Stimulated activated naive B cell treated with anti-CD40 and anti-IgM and Interleukin-4, amounts not matched to agents 10 μg/mL and 1 μg/mL and 100 μg/mL, for 72 hours (primary cell): ENCODE measurements at regions not wholly inside any gene's neighbourhood (a gene's known extent, or its start where the extent isn't known, plus 50 kb on each side); places are given as distances from the start of the nearest gene placed in this dataset.
A peak's percentile ranks its signal among the peaks of the same experiment; 100 is the strongest.
"Not testable (repeated sequence)": the region's sequence is repeated elsewhere in the genome, so short reads cannot be mapped to it uniquely, and the experiment has no call there.

Source experiments
- ATAC-seq, 2 donors: fragments of 150-1000 bp; cut with Tn5 transposase; replicated peaks; 2 replicates each; pipeline ENCODE4 v1.10.0; 2021; ENCODE audit warnings: moderate library complexity in 1 of 2
- DNase-seq: peaks from one replicate; pipeline ENCODE4 v3.0.0; 2021
- H3K27ac Mint-ChIP-seq: one replicate; pipeline ENCODE4 v1.8.0; 2022; ENCODE audit warnings: mild to moderate bottlenecking, mixed read lengths
- H3K27me3 Mint-ChIP-seq, 2 donors: one replicate each; pipeline ENCODE4 v1.8.0; 2022; ENCODE audit warnings: mixed read lengths in 2 of 2
- H3K36me3 Mint-ChIP-seq, 2 donors: one replicate each; pipeline ENCODE4 v1.8.0; 2022; ENCODE audit warnings: mixed read lengths in 2 of 2, mild to moderate bottlenecking in 1 of 2
- H3K4me1 Mint-ChIP-seq, 2 donors: one replicate each; pipeline ENCODE4 v1.8.0; 2022; ENCODE audit warnings: mixed read lengths in 2 of 2, mild to moderate bottlenecking in 1 of 2
- H3K4me3 Mint-ChIP-seq, 2 donors: one replicate each; pipeline ENCODE4 v1.8.0; 2022; ENCODE audit warnings: mild to moderate bottlenecking in 2 of 2, mixed read lengths in 2 of 2, moderate library complexity in 1 of 2
- H3K9me3 Mint-ChIP-seq, 2 donors: one replicate each; pipeline ENCODE4 v1.8.0; 2022; ENCODE audit warnings: mixed read lengths in 2 of 2, mild to moderate bottlenecking in 1 of 2

DNA sequence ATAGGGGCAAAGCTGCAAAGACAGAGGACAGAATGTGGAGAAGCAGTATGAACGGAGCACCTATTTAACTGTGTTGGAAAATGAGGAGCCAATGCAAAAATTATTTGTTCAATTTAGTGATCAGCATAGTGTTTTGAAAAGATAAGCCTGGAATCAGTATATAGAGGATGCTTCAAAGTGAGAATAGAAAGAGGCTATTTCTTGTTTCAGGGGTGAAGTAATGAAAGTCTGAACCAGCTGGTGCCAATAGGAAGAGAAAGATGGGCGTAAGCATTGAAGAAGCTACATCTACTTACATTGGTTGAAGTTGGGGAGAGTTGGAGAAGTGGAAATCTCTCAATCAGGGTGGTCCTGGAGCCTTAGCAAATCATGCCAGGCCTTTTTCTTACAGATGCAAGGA lies 77.3 kb upstream of the SLC38A4 start:
- no peak overlapping the region for H3K4me3 Mint-ChIP-seq
- H3K27me3 Mint-ChIP-seq, result peaks cover 0 to 8% of the 10 kb centered on the region in 2 donors
- H3K9me3 Mint-ChIP-seq, result no peaks in the 10 kb centered on the region
- no peak for ATAC-seq
- DNase-seq, result no peak
- no peaks in the 10 kb centered on the region for H3K36me3 Mint-ChIP-seq
- peaks cover 1 to 4% of the 10 kb centered on the region in 2 donors for H3K4me1 Mint-ChIP-seq
- no peak overlapping the region for H3K27ac Mint-ChIP-seq

- H3K9me3 Mint-ChIP-seq, result peaks cover under 1 to 3% of the 10 kb centered on the region in 2 donors
- peaks cover under 1 to 4% of the 10 kb centered on the region in 2 donors for H3K27me3 Mint-ChIP-seq
- no peak overlapping the region for H3K27ac Mint-ChIP-seq
- no peak overlapping the region for H3K4me3 Mint-ChIP-seq
- no peaks in the 10 kb centered on the region for H3K36me3 Mint-ChIP-seq
- DNase-seq (no peak), ATAC-seq (no peak)
- peaks cover 0 to 4% of the 10 kb centered on the region in 2 donors for H3K4me1 Mint-ChIP-seq
These were observed 78.8 kb upstream of the SLC38A4 start for GRCh38 chr12:46904406-46905238.

DNA sequence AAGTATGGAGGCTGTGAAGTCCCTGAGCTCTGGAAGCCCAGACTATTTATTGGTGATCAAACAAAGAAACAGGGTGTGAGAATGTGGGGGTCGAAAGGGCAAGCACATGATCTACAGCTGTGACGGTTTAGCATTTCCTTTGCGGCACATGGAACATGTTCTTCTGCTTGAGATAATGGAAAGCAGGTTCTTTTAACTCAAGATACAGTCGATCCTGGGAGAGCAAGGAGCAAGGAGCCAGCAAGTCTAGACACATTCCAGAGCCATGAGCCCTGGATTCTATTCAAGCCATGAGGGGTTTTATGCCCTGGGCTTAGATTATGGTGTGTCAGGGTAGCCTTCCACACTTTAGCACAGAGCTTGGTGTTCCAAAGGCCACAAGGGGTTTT lies 79.4 kb upstream of the SLC38A4 start:
- not testable (repeated sequence) for H3K9me3 Mint-ChIP-seq, H3K4me3 Mint-ChIP-seq, H3K4me1 Mint-ChIP-seq, DNase-seq, ATAC-seq, H3K27ac Mint-ChIP-seq, H3K36me3 Mint-ChIP-seq, H3K27me3 Mint-ChIP-seq

- ATAC-seq, result no peak
These were observed 82.0 kb upstream of the SLC38A4 start for GRCh38 chr12:46907791-46908190.

GRCh38 chr12:46908236-46908935 lies 82.6 kb upstream of the SLC38A4 start:
- H3K27me3 Mint-ChIP-seq, result peaks cover 13% of the 10 kb centered on the region in 2 donors
- no peak overlapping the region for H3K27ac Mint-ChIP-seq
- no peaks in the 10 kb centered on the region for H3K4me1 Mint-ChIP-seq
- no peak overlapping the region for H3K4me3 Mint-ChIP-seq
- ATAC-seq (no peak), DNase-seq (no peak)
- peaks cover 0 to 7% of the 10 kb centered on the region in 2 donors for H3K36me3 Mint-ChIP-seq
- H3K9me3 Mint-ChIP-seq, result peaks cover 13 to 18% of the 10 kb centered on the region in 2 donors

More at GRCh38 chr12:46907791-46908190, 82.0 kb upstream of the SLC38A4 start:
- no peak for DNase-seq
- peaks cover 13% of the 10 kb centered on the region in 2 donors for H3K27me3 Mint-ChIP-seq
- H3K36me3 Mint-ChIP-seq, result peaks cover 0 to 7% of the 10 kb centered on the region in 2 donors
- H3K4me3 Mint-ChIP-seq, result no peak overlapping the region
- H3K9me3 Mint-ChIP-seq, result peaks cover 13 to 18% of the 10 kb centered on the region in 2 donors
- no peaks in the 10 kb centered on the region for H3K4me1 Mint-ChIP-seq
- H3K27ac Mint-ChIP-seq, result no peak overlapping the region

DNA sequence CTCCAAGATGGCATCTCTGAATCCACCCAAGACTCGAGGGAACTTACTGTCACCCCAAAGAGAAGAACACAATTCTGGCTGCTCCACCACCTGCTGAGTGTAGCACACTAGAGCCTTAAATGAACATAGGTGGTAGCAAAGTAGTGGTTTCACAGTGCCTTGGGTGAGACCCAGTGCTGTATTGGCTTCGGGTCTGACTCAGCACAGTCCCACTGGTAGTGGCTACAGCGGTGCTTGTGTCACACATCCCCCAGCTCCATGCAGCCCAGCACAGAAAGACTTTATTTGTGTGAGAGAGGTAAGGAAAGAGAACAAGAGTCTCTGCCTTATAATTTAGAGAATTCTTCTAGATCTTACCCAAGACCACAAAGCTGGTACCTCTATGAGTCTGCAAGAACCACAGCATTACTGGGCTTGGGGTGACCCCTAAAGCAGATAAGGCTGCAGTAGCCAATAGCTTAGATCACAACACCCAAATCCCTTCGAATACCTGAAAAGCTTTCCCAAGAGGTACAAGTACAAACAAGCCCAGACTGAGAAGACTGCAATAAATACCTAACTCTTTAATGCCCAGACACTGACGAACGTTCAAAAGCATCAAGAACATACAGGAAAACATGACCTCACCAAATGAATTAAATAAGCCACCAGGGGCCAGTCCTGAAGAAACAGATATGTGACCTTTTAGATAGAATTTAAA lies 83.3 kb upstream of the SLC38A4 start:
- no peak for ATAC-seq
- H3K27ac Mint-ChIP-seq, result no peak overlapping the region

DNA sequence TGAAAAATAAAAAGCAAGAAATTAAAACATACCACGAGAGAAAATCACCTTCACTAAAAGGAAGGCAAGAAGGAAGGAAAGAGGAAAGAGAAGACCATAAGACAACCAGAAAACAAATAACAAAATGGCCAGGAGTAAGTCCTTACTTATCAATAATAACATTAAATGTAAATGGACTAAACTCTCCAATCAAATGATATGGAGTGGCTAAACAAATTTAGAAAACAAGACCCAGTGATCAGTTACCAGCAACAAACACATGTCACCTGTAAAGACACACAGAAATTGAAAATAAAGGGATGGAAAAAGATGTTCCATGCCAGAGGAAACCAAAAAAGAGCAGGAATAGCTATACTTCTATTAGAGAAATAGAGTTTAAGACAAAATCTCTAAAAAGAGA lies 85.0 kb upstream of the SLC38A4 start:
- peaks cover 9 to 13% of the 10 kb centered on the region in 2 donors for H3K27me3 Mint-ChIP-seq
- H3K27ac Mint-ChIP-seq, result no peak overlapping the region
- H3K4me3 Mint-ChIP-seq, result no peak overlapping the region
- peaks cover 0 to 7% of the 10 kb centered on the region in 2 donors for H3K36me3 Mint-ChIP-seq
- H3K9me3 Mint-ChIP-seq, result peaks cover 13 to 19% of the 10 kb centered on the region in 2 donors
- no peak for ATAC-seq
- H3K4me1 Mint-ChIP-seq, result no peaks in the 10 kb centered on the region
- DNase-seq, result no peak

More for the DNA sequence above, 83.3 kb upstream of the SLC38A4 start:
- Mint-ChIP-seq H3K27me3 (peaks cover 13% of the 10 kb centered on the region in 2 donors), H3K4me3 (no peak overlapping the region), H3K4me1 (no peaks in the 10 kb centered on the region), H3K36me3 (peaks cover 0 to 7% of the 10 kb centered on the region in 2 donors), H3K9me3 (peaks cover 13 to 19% of the 10 kb centered on the region in 2 donors)
- no peak for DNase-seq

GRCh38 chr12:46914336-46914735 lies 88.5 kb upstream of the SLC38A4 start:
- Mint-ChIP-seq H3K27me3 (peaks cover 9 to 13% of the 10 kb centered on the region in 2 donors), H3K4me3 (no peak overlapping the region), H3K36me3 (peaks cover 0 to 7% of the 10 kb centered on the region in 2 donors), H3K9me3 (peaks cover 13 to 17% of the 10 kb centered on the region in 2 donors), H3K27ac (no peak overlapping the region), H3K4me1 (no peaks in the 10 kb centered on the region)
- DNase-seq (no peak), ATAC-seq (no peak)

DNA sequence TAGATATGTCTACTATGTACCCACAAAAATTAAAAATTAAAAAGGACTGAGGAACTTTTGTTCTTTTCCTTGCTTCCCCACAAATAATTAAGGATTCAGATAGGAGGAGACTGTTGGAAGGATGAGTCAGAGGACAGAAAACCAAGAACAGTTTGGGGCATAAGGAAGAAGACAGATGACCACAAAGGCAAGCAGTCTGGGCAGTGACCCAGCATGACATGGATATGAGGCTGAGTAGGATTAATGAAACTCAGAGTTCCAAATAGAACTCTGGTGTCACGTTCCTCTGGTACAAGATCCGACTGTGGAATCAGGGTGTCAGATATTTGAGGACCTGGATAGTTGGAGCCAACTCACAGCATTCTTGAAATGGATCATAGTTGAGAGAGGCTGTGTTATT lies 89.3 kb upstream of the SLC38A4 start:
- peaks cover 8 to 9% of the 10 kb centered on the region in 2 donors for H3K27me3 Mint-ChIP-seq
- H3K36me3 Mint-ChIP-seq, result peaks cover 0 to 2% of the 10 kb centered on the region in 2 donors
- no peak for DNase-seq
- H3K4me3 Mint-ChIP-seq, result no peak overlapping the region
- peaks cover 1 to 7% of the 10 kb centered on the region in 2 donors for H3K4me1 Mint-ChIP-seq
- peaks cover 7 to 11% of the 10 kb centered on the region in 2 donors for H3K9me3 Mint-ChIP-seq
- ATAC-seq, result no peak
- H3K27ac Mint-ChIP-seq, result no peak overlapping the region

DNA sequence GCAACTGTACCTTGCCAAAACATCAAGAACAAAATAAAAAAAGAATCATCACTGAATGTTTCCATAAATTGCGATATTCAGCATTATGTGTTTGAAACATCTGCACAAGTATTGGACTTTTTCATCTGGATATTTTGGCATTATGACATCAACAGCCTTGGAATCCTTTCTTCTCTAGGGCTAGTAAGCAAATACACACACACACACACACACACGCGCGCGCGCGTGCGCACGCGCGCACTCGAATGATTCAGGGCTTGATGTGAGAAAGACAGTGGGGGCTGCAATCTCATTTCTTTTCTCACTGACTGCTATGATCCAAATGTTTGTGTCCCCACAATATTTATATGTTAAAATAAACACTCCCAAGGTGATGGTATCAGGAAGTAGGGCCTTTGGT lies 90.0 kb upstream of the SLC38A4 start:
- Mint-ChIP-seq H3K4me3 (no peak overlapping the region), H3K9me3 (peaks cover 3 to 7% of the 10 kb centered on the region in 2 donors), H3K27ac (no peak overlapping the region), H3K36me3 (no peaks in the 10 kb centered on the region), H3K27me3 (peaks cover 3 to 5% of the 10 kb centered on the region in 2 donors), H3K4me1 (peaks cover 4 to 13% of the 10 kb centered on the region in 2 donors)
- DNase-seq (no peak), ATAC-seq (no peak)

GRCh38 chr12:46916796-46917419 lies 91.1 kb upstream of the SLC38A4 start:
- Mint-ChIP-seq H3K4me3 (no peak overlapping the region), H3K4me1 (peaks cover 4 to 14% of the 10 kb centered on the region in 2 donors), H3K27me3 (peaks cover 0 to 5% of the 10 kb centered on the region in 2 donors), H3K9me3 (peaks cover 0 to 4% of the 10 kb centered on the region in 2 donors), H3K36me3 (no peaks in the 10 kb centered on the region), H3K27ac (peak overlapping the region; percentile 43)
- DNase-seq (no peak), ATAC-seq (no peak)

DNA sequence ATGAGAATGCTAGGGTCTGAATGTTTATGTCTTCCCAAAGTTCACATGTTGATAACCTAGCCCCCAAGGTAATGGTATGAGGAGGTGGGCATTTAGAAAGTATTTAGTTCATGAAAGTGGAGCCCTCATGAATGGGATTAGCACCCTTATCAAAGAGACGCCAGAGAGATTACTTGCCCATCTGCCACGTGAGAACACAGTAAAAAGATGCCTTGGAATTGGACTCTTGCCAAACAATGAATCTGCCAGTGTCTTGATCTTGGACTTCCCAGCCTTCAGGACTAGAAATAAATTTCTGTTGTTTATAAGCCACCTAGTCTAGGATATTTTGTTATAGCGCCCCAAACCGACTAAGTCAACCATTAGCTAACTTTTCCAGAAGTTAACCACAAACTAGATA lies 92.0 kb upstream of the SLC38A4 start:
- Mint-ChIP-seq H3K4me1 (peaks cover 4 to 14% of the 10 kb centered on the region in 2 donors), H3K9me3 (peaks cover 0 to 2% of the 10 kb centered on the region in 2 donors), H3K27me3 (no peaks in the 10 kb centered on the region), H3K36me3 (no peaks in the 10 kb centered on the region), H3K4me3 (no peak overlapping the region), H3K27ac (no peak overlapping the region)
- DNase-seq (no peak), ATAC-seq (no peak)

DNA sequence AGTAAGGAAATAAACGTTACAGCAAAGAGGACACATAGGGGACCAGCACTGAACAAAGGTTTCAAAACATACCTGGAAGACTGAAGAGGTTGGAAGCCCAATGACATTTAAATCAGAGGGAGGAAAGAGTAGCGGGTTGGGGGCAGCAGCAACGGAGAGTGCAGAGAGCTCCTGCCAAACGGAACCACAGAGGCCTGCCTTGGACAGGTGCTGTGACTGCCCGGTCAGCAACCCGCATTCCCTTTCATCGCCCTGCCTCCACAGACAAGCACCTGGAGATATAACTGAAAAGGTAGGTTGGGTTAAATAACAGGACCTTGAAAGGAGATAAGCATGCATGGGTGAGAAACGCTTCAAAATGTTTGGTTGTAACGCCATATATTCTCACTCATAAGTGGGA lies 92.8 kb upstream of the SLC38A4 start:
- ATAC-seq (no peak), DNase-seq (no peak)
- no peak overlapping the region for H3K27ac Mint-ChIP-seq
- no peaks in the 10 kb centered on the region for H3K27me3 Mint-ChIP-seq
- H3K36me3 Mint-ChIP-seq, result no peaks in the 10 kb centered on the region
- peaks cover 4 to 14% of the 10 kb centered on the region in 2 donors for H3K4me1 Mint-ChIP-seq
- H3K9me3 Mint-ChIP-seq, result no peaks in the 10 kb centered on the region
- no peak overlapping the region for H3K4me3 Mint-ChIP-seq
